ENCODE measurements at regions not wholly inside any gene's neighbourhood (a gene's known extent, or its start where the extent isn't known, plus 50 kb on each side); places are given as distances from the start of the nearest gene placed in this dataset.

- no peak for DNase-seq (ENCODE audit: missing footprints)
- intact Hi-C loops (cut with DNase I): no loop called here
- ATAC-seq: no peak
Observed at GRCh38 chr14:97350894-97351731, 553.9 kb downstream of the VRK1 start.

- ATAC-seq (no peak), DNase-seq (ENCODE audit: missing footprints) (no peak)
- intact Hi-C loops (cut with DNase I): no loop called here
Observed at GRCh38 chr14:97353102-97353501, 555.9 kb downstream of the VRK1 start.

DNA sequence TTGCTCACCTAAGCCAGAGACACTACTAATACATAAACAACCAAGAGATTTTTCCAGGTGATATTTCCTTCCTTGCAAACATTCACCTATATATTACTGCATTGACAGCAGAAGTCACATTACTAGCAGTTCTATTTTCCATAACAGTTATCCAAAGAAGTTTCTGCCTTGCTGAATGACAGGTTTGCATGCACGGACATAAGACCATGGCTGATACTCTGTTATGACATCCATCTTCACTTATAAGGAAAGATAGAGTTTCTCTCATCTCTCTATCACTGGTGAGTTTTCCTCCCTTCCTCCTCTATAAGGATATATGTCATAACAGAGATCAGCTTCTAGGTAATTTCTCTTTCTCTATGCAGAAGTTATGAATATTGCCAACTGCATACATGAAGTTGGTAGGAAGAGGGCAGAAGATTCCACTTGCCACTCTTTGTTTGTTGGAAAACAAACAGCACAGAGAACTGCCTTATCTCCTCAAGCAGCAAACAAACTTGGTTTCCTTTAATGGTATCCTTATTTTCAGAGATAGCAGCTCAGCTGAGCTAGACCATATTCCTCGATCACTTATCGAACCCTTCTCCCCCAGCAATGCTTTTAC lies 557.0 kb downstream of the VRK1 start:
- DNase-seq (ENCODE audit: missing footprints) (no peak), ATAC-seq (no peak)
- intact Hi-C loops (cut with DNase I): no loop called here

GRCh38 chr14:97359341-97359740 lies 562.2 kb downstream of the VRK1 start:
- ATAC-seq (no peak), DNase-seq (ENCODE audit: missing footprints) (no peak)
- intact Hi-C loops (cut with DNase I): no loop called here

DNA sequence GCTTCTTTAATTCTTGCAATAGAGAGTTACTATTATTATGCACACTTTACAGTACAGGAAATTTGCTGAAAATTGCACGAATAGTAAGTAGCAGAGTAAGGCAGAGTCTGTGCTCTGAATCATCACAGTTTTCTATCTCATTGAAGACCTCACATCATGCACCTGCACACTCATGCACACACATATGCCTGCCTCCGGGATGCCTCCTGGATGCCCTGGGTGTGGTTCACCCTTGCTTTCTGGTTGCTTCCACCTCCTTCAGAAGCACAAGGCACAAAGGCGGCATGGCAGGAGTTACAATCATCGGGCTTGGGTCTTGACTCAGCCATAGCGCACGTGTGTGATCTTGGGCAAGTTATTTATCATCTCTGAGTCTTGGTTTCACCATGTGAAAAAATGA lies 564.0 kb downstream of the VRK1 start:
- intact Hi-C loops (cut with DNase I): no loop called here
- ATAC-seq (no peak), DNase-seq (ENCODE audit: missing footprints) (no peak)

GRCh38 chr14:97361958-97362357 lies 564.8 kb downstream of the VRK1 start:
- no peak for ATAC-seq
- intact Hi-C loops (cut with DNase I): no loop called here

GRCh38 chr14:97366400-97366799 lies 569.2 kb downstream of the VRK1 start:
- ATAC-seq: no peak
- intact Hi-C loops (cut with DNase I): no loop called here
- DNase-seq (ENCODE audit: missing footprints): no peak

More at GRCh38 chr14:97361958-97362357, 564.8 kb downstream of the VRK1 start:
- no peak for DNase-seq (ENCODE audit: missing footprints)

- ATAC-seq: no peak
- intact Hi-C loops (cut with DNase I): no loop called here
- DNase-seq (ENCODE audit: missing footprints): no peak
Observed at GRCh38 chr14:97367278-97367677, 570.1 kb downstream of the VRK1 start.

- intact Hi-C loops (cut with DNase I): no loop called here
- DNase-seq (ENCODE audit: missing footprints) (no peak), ATAC-seq (no peak)
Observed at GRCh38 chr14:97368049-97368448, 570.9 kb downstream of the VRK1 start.

DNA sequence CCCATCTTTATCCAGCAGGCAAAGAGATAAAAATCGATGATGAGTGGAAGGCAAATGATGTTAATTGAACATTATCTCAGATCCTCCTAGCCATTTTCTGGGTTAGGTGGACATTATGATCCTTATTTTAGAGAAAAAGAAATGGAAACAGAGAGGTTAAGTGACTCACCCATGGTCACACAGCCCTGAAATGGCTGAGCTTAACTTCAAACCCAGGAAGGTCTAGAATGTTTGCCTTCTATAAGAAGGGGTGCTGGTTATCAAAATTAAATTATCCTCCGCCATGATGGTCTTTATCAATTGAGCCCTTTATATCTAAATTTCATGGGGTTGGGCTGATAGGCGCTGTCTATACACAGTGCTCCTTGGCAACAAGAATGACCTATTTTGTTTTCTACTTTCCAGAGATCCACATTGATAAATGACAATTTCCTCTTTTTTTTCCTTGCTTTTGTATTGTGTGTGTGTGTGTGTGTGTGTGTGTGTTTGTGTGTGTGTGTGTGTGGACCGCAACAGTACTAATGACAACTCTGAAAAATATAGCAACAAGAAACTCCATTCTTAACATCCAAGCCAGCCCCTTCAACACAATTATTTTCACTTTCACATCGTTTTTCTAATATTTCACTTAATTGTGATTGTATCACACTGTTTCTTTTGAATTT lies 571.9 kb downstream of the VRK1 start:
- ATAC-seq (no peak), DNase-seq (ENCODE audit: missing footprints) (no peak)

GRCh38 chr14:97369901-97370300 lies 572.7 kb downstream of the VRK1 start:
- ATAC-seq (no peak), DNase-seq (ENCODE audit: missing footprints) (no peak)
- intact Hi-C loops (cut with DNase I): no loop called here

More for the DNA sequence above, 571.9 kb downstream of the VRK1 start:
- intact Hi-C loops (cut with DNase I): no loop called here

DNA sequence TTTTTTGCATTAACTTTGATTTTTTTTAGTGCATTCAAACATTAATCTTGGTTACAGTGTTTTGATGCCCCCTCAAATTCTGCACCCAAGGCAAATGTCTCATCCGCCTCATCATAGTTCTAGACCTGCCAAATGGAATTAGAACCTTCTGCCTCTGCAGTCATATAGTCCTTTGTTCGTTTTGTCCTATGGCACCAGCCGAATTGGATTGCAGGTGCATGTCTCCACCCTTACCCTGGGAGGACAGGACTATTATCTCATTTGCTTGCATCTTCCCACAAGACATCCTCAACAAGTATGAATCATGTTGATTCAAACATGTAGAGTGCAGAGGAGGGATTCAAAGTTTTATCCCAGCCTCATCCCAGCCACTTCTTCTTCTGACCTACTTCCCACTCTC lies 579.1 kb downstream of the VRK1 start:
- ATAC-seq: no peak
- no peak for DNase-seq (ENCODE audit: missing footprints)
- intact Hi-C loops (cut with DNase I): no loop called here

GRCh38 chr14:97377550-97377949 lies 580.4 kb downstream of the VRK1 start:
- intact Hi-C loops (cut with DNase I): no loop called here
- no peak for DNase-seq (ENCODE audit: missing footprints)
- ATAC-seq: no peak

DNA sequence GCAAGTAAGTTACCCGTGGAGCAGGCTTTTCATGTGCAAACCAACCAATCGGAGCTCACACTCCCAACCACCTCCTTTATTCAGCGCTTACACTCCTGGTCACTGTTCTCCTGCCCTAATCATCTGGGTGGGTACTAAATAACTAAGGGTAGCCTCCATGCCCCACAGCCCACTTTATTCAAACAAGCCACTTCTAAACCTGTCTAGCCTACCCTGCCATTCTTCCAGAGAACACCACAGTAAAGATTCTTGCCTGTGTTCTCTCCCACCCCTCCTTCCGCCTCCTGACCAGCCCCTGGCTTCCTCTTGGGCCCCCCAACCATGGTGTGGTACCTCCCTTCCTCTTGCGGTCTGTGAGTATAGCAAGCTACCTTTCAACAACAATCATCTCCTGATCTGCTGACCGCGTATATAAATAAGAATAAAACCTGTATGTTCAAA lies 581.9 kb downstream of the VRK1 start:
- ATAC-seq (no peak), DNase-seq (ENCODE audit: missing footprints) (no peak)
- intact Hi-C loops (cut with DNase I): no loop called here

- intact Hi-C loops (cut with DNase I): no loop called here
- ATAC-seq: no peak
- DNase-seq (ENCODE audit: missing footprints): no peak
Observed at GRCh38 chr14:97380539-97380941, 583.4 kb downstream of the VRK1 start.

GRCh38 chr14:97381309-97381708 lies 584.1 kb downstream of the VRK1 start:
- no peak for DNase-seq (ENCODE audit: missing footprints)
- no peak for ATAC-seq

GRCh38 chr14:97382616-97383226 lies 585.5 kb downstream of the VRK1 start:
- no peak for DNase-seq (ENCODE audit: missing footprints)
- ATAC-seq: no peak
- intact Hi-C loops (cut with DNase I): no loop called here

More at GRCh38 chr14:97381309-97381708, 584.1 kb downstream of the VRK1 start:
- intact Hi-C loops (cut with DNase I): no loop called here

DNA sequence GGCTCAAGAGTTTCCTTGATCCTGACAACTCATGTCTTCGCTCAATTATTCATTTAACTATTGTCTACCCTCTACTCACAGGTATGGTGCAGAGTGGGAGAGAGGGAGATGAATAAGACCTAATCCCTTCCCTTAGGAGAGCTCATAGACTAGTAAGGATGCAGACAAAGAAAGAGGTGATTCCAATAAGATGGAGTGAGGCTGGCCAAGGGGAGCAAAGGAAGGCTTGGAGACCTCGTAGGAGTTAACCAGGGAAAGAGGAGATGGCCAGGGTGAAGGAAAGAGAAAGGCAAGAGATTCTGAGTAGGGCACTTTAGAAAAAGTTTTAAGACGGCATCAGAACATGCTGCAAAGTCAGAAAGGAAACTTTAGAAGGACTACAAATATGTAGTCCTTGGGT lies 588.5 kb downstream of the VRK1 start:
- no peak for ATAC-seq
- no peak for DNase-seq (ENCODE audit: missing footprints)
- intact Hi-C loops (cut with DNase I): no loop called here

DNA sequence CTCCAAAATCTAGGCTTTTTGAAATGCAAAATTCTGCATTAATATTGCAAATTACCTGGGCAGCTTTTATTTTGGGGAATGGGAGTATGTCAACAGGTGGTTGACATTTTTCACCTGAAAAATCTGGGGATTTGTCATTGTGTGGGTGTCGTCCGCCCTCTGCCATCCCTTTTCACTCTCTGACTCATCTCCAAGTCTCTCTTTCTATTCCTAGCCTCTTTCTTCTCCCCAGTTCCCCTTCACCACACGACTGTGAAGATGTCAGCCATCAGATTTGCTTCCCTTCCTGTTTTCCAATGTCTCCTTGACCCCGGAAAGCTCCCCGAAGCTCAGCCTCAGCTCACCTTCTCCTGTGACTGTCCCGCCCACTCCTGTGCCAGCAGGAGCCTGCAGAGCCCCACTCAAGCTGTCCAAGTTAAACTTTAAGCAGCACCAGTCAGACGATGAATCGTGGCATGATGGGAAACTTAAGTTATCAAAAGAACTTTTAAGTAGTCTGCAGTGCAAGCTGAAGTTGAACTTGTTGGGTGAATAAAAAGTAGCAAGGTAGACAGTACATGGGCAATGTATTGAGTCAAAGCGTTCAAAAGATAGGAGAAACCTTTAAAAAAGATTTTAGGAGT lies 590.2 kb downstream of the VRK1 start:
- no peak for ATAC-seq
- DNase-seq (ENCODE audit: missing footprints): no peak
- intact Hi-C loops (cut with DNase I): no loop called here

All from Right ventricle myocardium inferior (tissue), 1 donor.